GM13976 (cell line): ENCODE measurements at regions not wholly inside any gene's neighbourhood (a gene's known extent, or its start where the extent isn't known, plus 50 kb on each side); places are given as distances from the start of the nearest gene placed in this dataset.

Experiments
- DNase-seq: peaks from one replicate; pipeline ENCODE4 v3.0.0; 2012; ENCODE audit warnings: low spot score
- CTCF ChIP-seq: IDR thresholded peaks from 2 replicates; pipeline ENCODE4 v1.5.1; 2012; ENCODE audit warnings: borderline replicate concordance, mild to moderate bottlenecking; ENCODE audit not compliant: insufficient read depth; ENCODE audit errors: extremely low read depth, missing control alignments, control extremely low read depth
- in situ Hi-C: fragments of 300-500 bp; cut with MboI; formaldehyde crosslinking; loops from one replicate; pipeline ENCODE4 v1.12.0; 2022; ENCODE audit warnings: low sequenced_read_pairs, mixed read lengths, inconsistent platforms; ENCODE audit not compliant: unreplicated experiment

DNA sequence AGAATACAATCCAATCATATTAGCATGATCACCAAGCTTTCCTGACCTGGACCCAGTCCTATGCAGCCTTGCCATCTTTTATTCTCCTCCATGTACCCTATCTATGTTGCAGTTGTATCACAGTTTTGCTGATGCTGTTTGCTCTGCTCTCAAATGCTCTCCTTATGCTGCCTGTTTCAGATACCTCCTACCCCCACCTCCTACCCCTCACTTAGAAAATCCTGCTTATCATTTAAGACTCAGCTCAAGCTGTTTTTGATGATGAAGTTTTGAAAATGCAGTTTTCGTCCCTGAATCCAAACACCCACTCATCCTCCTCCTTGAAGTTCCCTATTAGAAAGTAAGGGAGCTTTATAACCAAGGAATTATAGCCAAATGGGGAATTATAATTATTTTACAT, 457.4 kb upstream of the ATP2B1 start:
- in situ Hi-C loops = no loop called here
- no peak for DNase-seq

DNA sequence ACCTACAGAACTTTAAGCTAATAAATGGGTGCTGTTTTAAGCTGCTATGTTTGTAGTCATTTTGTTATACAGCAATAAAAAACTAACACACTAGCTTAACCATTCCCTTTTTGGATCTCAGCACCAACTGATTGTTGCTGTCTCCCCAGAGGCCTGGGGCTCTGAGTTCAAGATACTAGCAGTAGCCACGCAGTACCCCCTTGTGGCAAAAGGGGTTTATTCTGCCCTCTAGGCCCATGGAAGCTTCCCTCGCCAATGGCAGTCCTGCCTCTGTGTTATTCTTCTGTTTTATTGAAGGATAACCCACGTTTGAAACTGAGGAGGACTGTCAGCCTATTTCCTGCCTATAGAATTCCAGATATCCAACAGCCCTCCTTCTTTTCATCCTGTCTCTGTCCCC, 455.3 kb upstream of the ATP2B1 start:
- DNase-seq = no peak
- in situ Hi-C loops = no loop called here
- no peak for TF ChIP-seq CTCF

More for the DNA sequence above, 457.4 kb upstream of the ATP2B1 start:
- TF ChIP-seq CTCF = no peak

- TF ChIP-seq CTCF = no peak
- no peak for DNase-seq
- in situ Hi-C loops = no loop called here
Observed at GRCh38 chr12:90153827-90154226, 445.2 kb upstream of the ATP2B1 start.

GRCh38 chr12:90152897-90153624, 444.4 kb upstream of the ATP2B1 start:
- in situ Hi-C loops = no loop called here
- TF ChIP-seq CTCF = no peak
- DNase-seq = no peak

DNA sequence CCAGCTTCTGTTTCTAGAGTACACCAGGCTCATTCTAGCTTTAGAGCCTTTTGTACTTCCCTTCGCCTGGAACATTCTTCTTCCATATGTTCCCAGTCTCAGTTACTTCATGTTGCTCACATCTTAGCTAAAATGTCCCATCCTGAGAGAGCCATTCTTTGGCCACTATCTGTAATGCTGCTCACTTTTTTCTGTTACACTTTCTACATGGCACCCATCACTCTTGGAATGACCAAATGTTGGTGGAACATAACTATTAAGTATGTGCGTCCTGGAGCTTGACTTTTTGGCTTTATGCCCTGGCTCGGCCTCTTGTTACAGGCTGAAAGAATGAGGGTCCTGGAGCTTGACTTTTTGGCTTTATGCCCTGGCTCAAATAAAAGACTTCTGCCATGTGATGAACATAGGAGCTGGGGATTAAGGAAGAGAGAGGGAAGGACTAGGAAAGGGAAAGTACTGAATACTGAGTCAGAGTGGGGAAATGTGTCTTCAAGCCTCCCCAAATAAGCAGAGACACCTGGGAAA, 442.9 kb upstream of the ATP2B1 start:
- DNase-seq = no peak
- in situ Hi-C loops = no loop called here
- no peak for TF ChIP-seq CTCF

- DNase-seq = no peak
- TF ChIP-seq CTCF = no peak
- in situ Hi-C loops = no loop called here
Observed at GRCh38 chr12:90149453-90149852, 440.8 kb upstream of the ATP2B1 start.
